Cardiac muscle cell (in vitro differentiated cells and primary cell): ENCODE measurements at regions not wholly inside any gene's neighbourhood (a gene's known extent, or its start where the extent isn't known, plus 50 kb on each side); places are given as distances from the start of the nearest gene placed in this dataset.
"Not testable (repeated sequence)": the region's sequence is repeated elsewhere in the genome, so short reads cannot be mapped to it uniquely, and the experiment has no call there.

Source experiments
- DNase-seq, 2 donors: peaks; one replicate each; pipeline versions ENCODE4 v3.0.0 to v3.0.0-alpha.2; 2010 to 2017; ENCODE audit warnings: low read depth in 1 of 2, low spot score in 1 of 2
- H3K27ac ChIP-seq: fragments of 200-600 bp; sonication (generic); 2 replicates; pipeline ENCODE4 v1.5.1; 2016
- H3K27me3 ChIP-seq: fragments of 200-600 bp; sonication (generic); 2 replicates; pipeline ENCODE4 v1.6.0; 2016; ENCODE audit warnings: control low read depth
- H3K36me3 ChIP-seq: fragments of 200-600 bp; sonication (generic); 2 replicates; pipeline ENCODE4 v1.5.1; 2016; ENCODE audit warnings: control low read depth
- H3K4me1 ChIP-seq: fragments of 200-600 bp; sonication (generic); 2 replicates; pipeline ENCODE4 v1.8.1; 2017; ENCODE audit warnings: low read depth, mild to moderate bottlenecking, mixed run types
- H3K4me3 ChIP-seq: fragments of 200-600 bp; sonication (generic); 2 replicates; pipeline ENCODE4 v1.5.1; 2016; ENCODE audit warnings: mild to moderate bottlenecking
- H3K9me3 ChIP-seq: fragments of 200-600 bp; sonication (generic); 2 replicates; pipeline ENCODE4 v1.5.1; 2017; ENCODE audit warnings: low read depth, mild to moderate bottlenecking, control low read depth
- CTCF ChIP-seq: IDR thresholded peaks from 2 replicates; pipeline ENCODE4 v1.5.1; 2012; ENCODE audit warnings: low read depth, mild to moderate bottlenecking, low read length

- DNase-seq = peak in 1 of 2 donors; percentile 88
- H3K4me1 ChIP-seq = no peaks in the 10 kb centered on the region
- H3K27me3 ChIP-seq = no peaks in the 10 kb centered on the region
- no peak overlapping the region for H3K27ac ChIP-seq
- H3K9me3 ChIP-seq = no peaks in the 10 kb centered on the region
- no peak overlapping the region for H3K4me3 ChIP-seq
- H3K36me3 ChIP-seq = no peaks in the 10 kb centered on the region
- no peak for TF ChIP-seq CTCF
These were observed 726.5 kb upstream of the NECTIN3 start for GRCh38 chr3:110344897-110345767.

GRCh38 chr3:110349295-110349694 is 722.3 kb upstream of the NECTIN3 start:
- H3K27ac ChIP-seq = no peak overlapping the region
- DNase-seq = no peak
- no peak for TF ChIP-seq CTCF
- no peaks in the 10 kb centered on the region for H3K4me1 ChIP-seq
- no peak overlapping the region for H3K4me3 ChIP-seq
- H3K27me3 ChIP-seq = no peaks in the 10 kb centered on the region
- no peaks in the 10 kb centered on the region for H3K36me3 ChIP-seq
- H3K9me3 ChIP-seq = no peaks in the 10 kb centered on the region

GRCh38 chr3:110352841-110353604 is 718.6 kb upstream of the NECTIN3 start:
- Histone ChIP-seq H3K4me1 (no peaks in the 10 kb centered on the region), H3K27me3 (no peaks in the 10 kb centered on the region), H3K36me3 (no peaks in the 10 kb centered on the region), H3K4me3 (no peak overlapping the region), H3K27ac (no peak overlapping the region), H3K9me3 (no peaks in the 10 kb centered on the region)
- TF ChIP-seq CTCF = no peak
- no peak for DNase-seq

- H3K27ac ChIP-seq = no peak overlapping the region
- H3K4me1 ChIP-seq = no peaks in the 10 kb centered on the region
- no peaks in the 10 kb centered on the region for H3K36me3 ChIP-seq
- H3K27me3 ChIP-seq = no peaks in the 10 kb centered on the region
- no peaks in the 10 kb centered on the region for H3K9me3 ChIP-seq
- no peak overlapping the region for H3K4me3 ChIP-seq
- TF ChIP-seq CTCF = no peak
- DNase-seq = peak in 1 of 2 donors; percentile 14
These were observed 708.9 kb upstream of the NECTIN3 start for GRCh38 chr3:110362751-110363150.

GRCh38 chr3:110367289-110367688 is 704.3 kb upstream of the NECTIN3 start:
- H3K9me3 ChIP-seq, H3K27ac ChIP-seq, H3K36me3 ChIP-seq, H3K4me3 ChIP-seq, H3K27me3 ChIP-seq, H3K4me1 ChIP-seq: not testable (repeated sequence)
- DNase-seq = peak in 1 of 2 donors; percentile 31
